Left lung (tissue), 4 donors: ENCODE measurements at regions not wholly inside any gene's neighbourhood (a gene's known extent, or its start where the extent isn't known, plus 50 kb on each side); places are given as distances from the start of the nearest gene placed in this dataset.
A peak's percentile ranks its signal among the peaks of the same experiment; 100 is the strongest.
"Not testable (repeated sequence)": the region's sequence is repeated elsewhere in the genome, so short reads cannot be mapped to it uniquely, and the experiment has no call there.

ENCODE experiments used
- ATAC-seq: fragments of 200-7000 bp; cut with Tn5 transposase; one replicate; pipeline ENCODE4 v1.9.1; 2020; ENCODE audit warnings: moderate library complexity
- DNase-seq, 4 donors: peaks; one replicate each; pipeline ENCODE4 v3.0.0-alpha.2; 2013 to 2020
- H3K27ac ChIP-seq, 2 donors: fragments of 200-600 bp; sonication (generic) in 1 of 2; one replicate each; pipeline versions ENCODE4 v1.5.0 to v1.8.0; 2020 to 2021
- H3K27me3 ChIP-seq, 2 donors: fragments of 200-600 bp; sonication (generic) in 1 of 2; one replicate each; pipeline versions ENCODE4 v1.5.0 to v1.8.0; 2020 to 2021
- H3K36me3 ChIP-seq, 2 donors: fragments of 200-600 bp; sonication (generic) in 1 of 2; one replicate each; pipeline versions ENCODE4 v1.5.0 to v1.8.0; 2020 to 2021
- H3K4me1 ChIP-seq, 2 donors: fragments of 200-600 bp; one replicate each; pipeline ENCODE4 v1.8.0; 2021
- H3K4me3 ChIP-seq, 2 donors: fragments of 200-600 bp; sonication (generic) in 1 of 2; one replicate each; pipeline versions ENCODE4 v1.5.0 to v1.8.0; 2020 to 2021; ENCODE audit warnings: mild to moderate bottlenecking in 1 of 2
- H3K9me3 ChIP-seq, 2 donors: fragments of 200-600 bp; sonication (generic) in 1 of 2; one replicate each; pipeline versions ENCODE4 v1.5.0 to v1.8.0; 2020 to 2021
- CTCF ChIP-seq, 2 donors: fragments of 200-600 bp; sonication (generic) in 1 of 2; IDR thresholded peaks; one replicate each; pipeline versions ENCODE4 v1.5.0 to v1.8.0; 2021; ENCODE audit warnings: antibody characterized with exemption in 2 of 2
- intact Hi-C, 2 donors: fragments of 100-400 bp; cut with DNase I; formaldehyde crosslinking; loops; one replicate each; pipeline versions ENCODE4 v1.11.2 to v1.14.2; 2022
- donor health status: DM: no; HTN: yes; CAD: no.
- donor health status: DM: no; HTN: no; CAD: no.

DNA sequence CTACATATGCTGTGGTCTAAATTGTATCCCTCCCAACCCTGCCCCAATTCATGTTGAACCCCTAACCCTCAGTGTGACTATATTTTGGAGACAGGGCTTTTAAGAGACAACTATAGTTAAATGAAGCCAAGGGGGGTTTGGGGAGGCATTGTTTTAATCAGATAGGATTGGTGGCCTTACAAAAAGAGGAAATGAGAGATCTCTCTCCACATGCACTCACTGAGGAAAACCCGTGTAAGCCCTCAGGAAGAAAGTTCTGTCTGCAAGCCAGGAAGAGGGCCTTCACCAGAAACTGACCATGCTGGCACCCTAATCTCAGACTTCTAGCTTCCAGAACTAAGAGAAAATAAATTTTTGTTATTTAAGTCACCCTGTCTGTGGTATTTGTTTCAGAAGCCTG, 276.7 kb downstream of the KIF20B start:
- DNase-seq (no peak), ATAC-seq (no peak)
- Histone ChIP-seq H3K4me3 (no peak overlapping the region), H3K27ac (no peak overlapping the region), H3K9me3 (no peaks in the 10 kb centered on the region), H3K27me3 (no peaks in the 10 kb centered on the region), H3K36me3 (no peaks in the 10 kb centered on the region), H3K4me1 (no peaks in the 10 kb centered on the region)
- intact Hi-C loops, result no loop called here
- TF ChIP-seq CTCF (IDR thresholded peaks at IDR 0.05), result no peak

DNA sequence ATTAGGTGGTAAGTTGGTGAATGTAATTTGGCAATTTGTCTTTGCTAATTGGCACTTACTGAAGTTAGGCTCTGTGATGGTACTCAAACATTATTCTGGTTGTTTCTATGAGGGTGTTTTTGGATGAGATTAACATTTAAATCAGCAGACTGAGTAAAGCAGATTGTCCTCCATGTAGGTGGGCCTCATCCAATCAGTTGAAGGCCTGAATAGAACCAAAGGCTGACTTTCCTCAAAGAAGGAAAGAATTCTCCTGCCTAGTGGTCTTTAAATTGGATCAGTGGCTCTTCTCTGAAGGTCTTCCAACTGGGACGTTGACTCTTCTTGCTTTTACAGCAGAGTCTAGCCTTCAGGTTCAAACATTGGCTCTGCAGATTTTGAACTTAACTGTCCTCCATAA, 278.3 kb downstream of the KIF20B start:
- no peak for DNase-seq
- Histone ChIP-seq H3K36me3 (no peaks in the 10 kb centered on the region), H3K4me1 (no peaks in the 10 kb centered on the region), H3K9me3 (no peaks in the 10 kb centered on the region), H3K4me3 (no peak overlapping the region), H3K27ac (no peak overlapping the region), H3K27me3 (no peaks in the 10 kb centered on the region)
- ATAC-seq, result no peak
- no peak for TF ChIP-seq CTCF (IDR thresholded peaks at IDR 0.05)
- intact Hi-C loops, result no loop called here

GRCh38 chr10:89980166-89980565, 278.8 kb downstream of the KIF20B start:
- DNase-seq, result no peak
- Histone ChIP-seq H3K27me3 (no peaks in the 10 kb centered on the region), H3K4me1 (no peaks in the 10 kb centered on the region), H3K9me3 (no peaks in the 10 kb centered on the region), H3K4me3 (no peak overlapping the region), H3K36me3 (no peaks in the 10 kb centered on the region), H3K27ac (no peak overlapping the region)
- ATAC-seq, result no peak
- intact Hi-C loops, result no loop called here
- no peak for TF ChIP-seq CTCF (IDR thresholded peaks at IDR 0.05)

- TF ChIP-seq CTCF (IDR thresholded peaks at IDR 0.05), result no peak
- ATAC-seq (peak; percentile 35), DNase-seq (peak in 1 of 4 donors; percentile 39)
Observed at GRCh38 chr10:89981891-89982290, 280.5 kb downstream of the KIF20B start.

DNA sequence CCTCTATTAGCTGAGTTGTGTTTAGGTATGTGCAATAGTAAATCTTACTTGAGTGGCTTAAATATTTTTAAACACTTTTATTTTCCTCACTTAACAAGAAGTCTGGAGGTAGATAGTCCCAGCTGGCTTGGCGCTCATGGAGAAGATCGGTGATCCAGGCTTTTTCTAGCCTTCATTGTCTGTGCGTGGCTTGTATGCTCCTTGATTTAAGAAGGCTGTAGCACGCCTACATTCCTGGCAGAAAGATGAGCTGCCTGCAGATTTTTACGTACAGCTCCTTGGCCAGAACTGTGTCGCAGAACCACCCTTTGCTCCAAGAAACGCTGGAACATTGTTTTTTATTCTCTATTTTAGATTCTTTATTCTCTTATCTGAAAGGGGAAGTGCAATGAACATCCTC, 284.1 kb downstream of the KIF20B start:
- intact Hi-C loops, result no loop called here
- no peak for DNase-seq
- TF ChIP-seq CTCF (IDR thresholded peaks at IDR 0.05), result no peak
- Histone ChIP-seq H3K4me1 (no peaks in the 10 kb centered on the region), H3K4me3 (no peak overlapping the region), H3K36me3 (no peaks in the 10 kb centered on the region), H3K27ac (no peak overlapping the region), H3K27me3 (no peaks in the 10 kb centered on the region), H3K9me3 (no peaks in the 10 kb centered on the region)
- ATAC-seq, result no peak

More at GRCh38 chr10:89981891-89982290, 280.5 kb downstream of the KIF20B start:
- Histone ChIP-seq H3K9me3 (no peaks in the 10 kb centered on the region), H3K4me3 (no peak overlapping the region), H3K27ac (no peak overlapping the region), H3K36me3 (no peaks in the 10 kb centered on the region), H3K4me1 (no peaks in the 10 kb centered on the region), H3K27me3 (no peaks in the 10 kb centered on the region)
- intact Hi-C loops, result no loop called here

- H3K36me3 ChIP-seq, H3K9me3 ChIP-seq, H3K4me3 ChIP-seq, H3K27me3 ChIP-seq, ATAC-seq, H3K4me1 ChIP-seq, intact Hi-C loops, H3K27ac ChIP-seq, DNase-seq: not testable (repeated sequence)
Observed at GRCh38 chr10:89988361-89988760, 287.0 kb downstream of the KIF20B start.
